PC-3 (cell line): ENCODE measurements at regions not wholly inside any gene's neighbourhood (a gene's known extent, or its start where the extent isn't known, plus 50 kb on each side); places are given as distances from the start of the nearest gene placed in this dataset.

Source experiments
- CTCF ChIP-seq: fragments of 300-600 bp; sonication (generic); conservative IDR thresholded peaks from 2 replicates; pipeline ENCODE4 v1.5.1; 2017; ENCODE audit warnings: antibody characterized with exemption, low read depth, mild to moderate bottlenecking, low read length
- EZH2 ChIP-seq: fragments of 300-600 bp; sonication (generic); IDR thresholded peaks from one replicate; pipeline ENCODE4 v1.6.1; 2017; ENCODE audit warnings: antibody characterized with exemption, mild to moderate bottlenecking, low read length; ENCODE audit not compliant: unreplicated experiment
- EZH2phosphoT487 ChIP-seq: fragments of 300-600 bp; sonication (generic); IDR thresholded peaks from 2 replicates; pipeline ENCODE4 v1.6.1; 2018; ENCODE audit warnings: mild to moderate bottlenecking, antibody characterized with exemption, low read length, borderline replicate concordance

GRCh38 chr7:55733241-55734140 lies 129.1 kb downstream of the SEPTIN14 start:
- TF ChIP-seq CTCF (no peak), EZH2 (no peak), EZH2phosphoT487 (no peak)
